ENCODE measurements at regions not wholly inside any gene's neighbourhood (a gene's known extent, or its start where the extent isn't known, plus 50 kb on each side); places are given as distances from the start of the nearest gene placed in this dataset.

- TF ChIP-seq ZNF660 (tag by site-specific recombination; IDR thresholded peaks at IDR 0.05) (no peak), CTCF (tag by site-specific recombination; IDR thresholded peaks at IDR 0.05) (no peak), ZSCAN23 (tag by site-specific recombination; IDR thresholded peaks at IDR 0.05) (no peak)
These were observed 79.0 kb downstream of the TAF11L14 start for GRCh38 chr5:17713301-17713700.

Measured in HEK293 (cell line).